HCT116 (cell line): ENCODE measurements at regions not wholly inside any gene's neighbourhood (a gene's known extent, or its start where the extent isn't known, plus 50 kb on each side); places are given as distances from the start of the nearest gene placed in this dataset.

Experiments used
- CEBPB ChIP-seq: IDR thresholded peaks from 2 replicates; pipeline ENCODE4 v1.6.1; 2012; ENCODE audit warnings: low read depth
- EGR1 ChIP-seq: IDR thresholded peaks from 2 replicates; pipeline ENCODE4 v1.6.1; 2012; ENCODE audit warnings: low read depth
- ELF1 ChIP-seq: IDR thresholded peaks from 2 replicates; pipeline ENCODE4 v1.6.1; 2012; ENCODE audit warnings: low read depth, borderline replicate concordance
- EZH2 ChIP-seq: fragments of 200-600 bp; sonication (generic); IDR thresholded peaks from 2 replicates; pipeline ENCODE4 v1.6.1; 2017; ENCODE audit warnings: antibody characterized with exemption, mixed run types
- FOSL1 ChIP-seq: IDR thresholded peaks from 2 replicates; pipeline ENCODE4 v1.6.1; 2012; ENCODE audit warnings: low read depth
- MAX ChIP-seq: IDR thresholded peaks from 2 replicates; pipeline ENCODE4 v1.6.1; 2012
- POLR2A ChIP-seq: IDR thresholded peaks from 2 replicates; pipeline ENCODE4 v1.7.0; 2011; ENCODE audit warnings: borderline replicate concordance; ENCODE audit not compliant: insufficient read depth, insufficient read length; ENCODE audit errors: extremely low read depth
- POLR2AphosphoS5 ChIP-seq: IDR thresholded peaks from 2 replicates; pipeline ENCODE4 v1.6.1; 2011; ENCODE audit warnings: mild to moderate bottlenecking, low read depth, low read length, moderate library complexity
- REST ChIP-seq: IDR thresholded peaks from 2 replicates; pipeline ENCODE4 v1.6.1; 2012; ENCODE audit warnings: low read depth
- SP1 ChIP-seq: IDR thresholded peaks from 2 replicates; pipeline ENCODE4 v1.6.1; 2012; ENCODE audit warnings: low read depth
- TF ChIP-seq, protein P1 (sequence below): IDR thresholded peaks from 2 replicates; pipeline ENCODE4 v1.6.1; 2011; ENCODE audit warnings: mild to moderate bottlenecking, low read length, moderate library complexity; ENCODE audit not compliant: insufficient replicate concordance; ENCODE audit errors: extremely low read depth

GRCh38 chr3:110575702-110576101, 495.9 kb upstream of the NECTIN3 start (continued):
- TF ChIP-seq, protein P1, sequence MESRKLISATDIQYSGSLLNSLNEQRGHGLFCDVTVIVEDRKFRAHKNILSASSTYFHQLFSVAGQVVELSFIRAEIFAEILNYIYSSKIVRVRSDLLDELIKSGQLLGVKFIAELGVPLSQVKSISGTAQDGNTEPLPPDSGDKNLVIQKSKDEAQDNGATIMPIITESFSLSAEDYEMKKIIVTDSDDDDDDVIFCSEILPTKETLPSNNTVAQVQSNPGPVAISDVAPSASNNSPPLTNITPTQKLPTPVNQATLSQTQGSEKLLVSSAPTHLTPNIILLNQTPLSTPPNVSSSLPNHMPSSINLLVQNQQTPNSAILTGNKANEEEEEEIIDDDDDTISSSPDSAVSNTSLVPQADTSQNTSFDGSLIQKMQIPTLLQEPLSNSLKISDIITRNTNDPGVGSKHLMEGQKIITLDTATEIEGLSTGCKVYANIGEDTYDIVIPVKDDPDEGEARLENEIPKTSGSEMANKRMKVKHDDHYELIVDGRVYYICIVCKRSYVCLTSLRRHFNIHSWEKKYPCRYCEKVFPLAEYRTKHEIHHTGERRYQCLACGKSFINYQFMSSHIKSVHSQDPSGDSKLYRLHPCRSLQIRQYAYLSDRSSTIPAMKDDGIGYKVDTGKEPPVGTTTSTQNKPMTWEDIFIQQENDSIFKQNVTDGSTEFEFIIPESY = no peak
- TF ChIP-seq ELF1 = 0 out of 2 replicates have a peak, but pooled peaks have one; percentile 7
- TF ChIP-seq SP1 = 0 out of 2 replicates have a peak, but pooled peaks have one; percentile 9
- no peak for TF ChIP-seq MAX
- TF ChIP-seq POLR2A = no peak
- no peak for TF ChIP-seq FOSL1
- no peak for TF ChIP-seq CEBPB
- no peak for TF ChIP-seq EGR1
- TF ChIP-seq EZH2 = no peak
- no peak for TF ChIP-seq REST
- TF ChIP-seq POLR2AphosphoS5 = no peak
- TF ChIP-seq, all 23 proteins: peak for 5
